ENCODE measurements at regions not wholly inside any gene's neighbourhood (a gene's known extent, or its start where the extent isn't known, plus 50 kb on each side); places are given as distances from the start of the nearest gene placed in this dataset.

GRCh38 chr2:10983711-10984110, 72.0 kb downstream of the KCNF1 start:
- no peak for DNase-seq (ENCODE audit: low spot score)
- H3K4me3 ChIP-seq = peak overlapping the region; percentile 52
- TF ChIP-seq, protein P1, sequence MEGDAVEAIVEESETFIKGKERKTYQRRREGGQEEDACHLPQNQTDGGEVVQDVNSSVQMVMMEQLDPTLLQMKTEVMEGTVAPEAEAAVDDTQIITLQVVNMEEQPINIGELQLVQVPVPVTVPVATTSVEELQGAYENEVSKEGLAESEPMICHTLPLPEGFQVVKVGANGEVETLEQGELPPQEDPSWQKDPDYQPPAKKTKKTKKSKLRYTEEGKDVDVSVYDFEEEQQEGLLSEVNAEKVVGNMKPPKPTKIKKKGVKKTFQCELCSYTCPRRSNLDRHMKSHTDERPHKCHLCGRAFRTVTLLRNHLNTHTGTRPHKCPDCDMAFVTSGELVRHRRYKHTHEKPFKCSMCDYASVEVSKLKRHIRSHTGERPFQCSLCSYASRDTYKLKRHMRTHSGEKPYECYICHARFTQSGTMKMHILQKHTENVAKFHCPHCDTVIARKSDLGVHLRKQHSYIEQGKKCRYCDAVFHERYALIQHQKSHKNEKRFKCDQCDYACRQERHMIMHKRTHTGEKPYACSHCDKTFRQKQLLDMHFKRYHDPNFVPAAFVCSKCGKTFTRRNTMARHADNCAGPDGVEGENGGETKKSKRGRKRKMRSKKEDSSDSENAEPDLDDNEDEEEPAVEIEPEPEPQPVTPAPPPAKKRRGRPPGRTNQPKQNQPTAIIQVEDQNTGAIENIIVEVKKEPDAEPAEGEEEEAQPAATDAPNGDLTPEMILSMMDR (IDR thresholded peaks at IDR 0.05) = no peak
- H3K27ac ChIP-seq = no peak overlapping the region

DNA sequence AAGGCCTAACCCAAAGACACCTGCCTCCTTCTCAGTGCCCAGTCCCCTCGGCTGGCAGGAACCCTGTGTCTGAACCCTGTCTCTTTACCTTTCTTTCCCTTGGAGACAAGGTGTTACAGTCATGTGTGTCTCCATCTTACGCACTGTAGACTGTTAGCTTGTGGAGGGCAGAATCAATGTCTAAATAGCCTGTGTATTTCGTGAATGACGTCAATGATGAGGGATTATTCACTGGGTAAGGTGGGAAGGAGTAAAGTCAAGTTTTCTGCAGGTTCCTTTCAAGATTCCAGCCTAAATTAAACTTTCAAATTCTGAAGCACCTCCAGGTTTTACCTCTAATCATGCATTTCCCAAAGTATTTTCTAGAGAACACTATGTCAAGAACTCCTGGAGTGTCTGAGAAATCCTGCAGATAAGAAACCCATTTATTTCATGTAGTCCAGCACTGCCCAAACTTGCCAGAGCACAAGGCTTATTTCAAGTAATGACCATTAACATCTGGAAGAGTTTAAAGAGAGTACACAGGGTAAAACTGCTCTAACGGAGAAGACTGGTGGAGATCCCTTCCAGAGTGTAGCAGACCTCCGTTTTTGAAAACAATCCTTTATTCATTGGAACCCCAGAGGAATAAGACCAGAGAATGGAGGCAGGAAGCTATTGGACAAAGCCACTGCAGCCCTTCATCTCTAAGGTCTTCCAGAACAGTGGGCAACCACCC, 72.8 kb downstream of the KCNF1 start:
- Histone ChIP-seq H3K27ac (no peak overlapping the region), H3K4me3 (no peak overlapping the region)
- TF ChIP-seq, protein P1 (IDR thresholded peaks at IDR 0.05) = no peak
- no peak for DNase-seq (ENCODE audit: low spot score)

GRCh38 chr2:10985260-10985659, 73.5 kb downstream of the KCNF1 start:
- no peak overlapping the region for H3K27ac ChIP-seq
- no peak for DNase-seq (ENCODE audit: low spot score)
- H3K4me3 ChIP-seq = no peak overlapping the region
- TF ChIP-seq, protein P1 (IDR thresholded peaks at IDR 0.05) = no peak

- Histone ChIP-seq H3K27ac (no peak overlapping the region), H3K4me3 (no peak overlapping the region)
- DNase-seq (ENCODE audit: low spot score) = no peak
- TF ChIP-seq, protein P1 (IDR thresholded peaks at IDR 0.05) = no peak
These were observed 74.3 kb downstream of the KCNF1 start for GRCh38 chr2:10985901-10986535.

DNA sequence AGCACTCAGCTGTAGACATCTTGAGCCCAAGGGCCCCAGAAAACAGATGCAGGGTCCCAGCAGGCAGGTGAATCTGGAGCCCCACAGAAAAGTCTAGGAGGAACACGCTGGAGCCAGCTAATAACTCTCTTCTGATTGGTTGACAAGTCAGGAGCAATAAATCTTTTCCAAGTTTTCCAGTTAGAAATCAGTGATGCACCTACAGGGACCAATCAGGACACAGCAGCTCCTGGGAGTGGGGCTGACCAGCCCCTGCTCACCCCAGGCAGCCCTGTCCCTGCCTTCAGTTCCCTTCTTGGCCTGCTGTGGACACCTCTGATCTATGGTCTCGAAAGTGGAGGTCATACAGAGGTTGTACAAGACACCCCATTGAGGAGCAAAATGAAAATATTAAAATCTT, 75.7 kb downstream of the KCNF1 start:
- no peak overlapping the region for H3K27ac ChIP-seq
- TF ChIP-seq, protein P1 (IDR thresholded peaks at IDR 0.05) = no peak
- H3K4me3 ChIP-seq = no peak overlapping the region
- no peak for DNase-seq (ENCODE audit: low spot score)

DNA sequence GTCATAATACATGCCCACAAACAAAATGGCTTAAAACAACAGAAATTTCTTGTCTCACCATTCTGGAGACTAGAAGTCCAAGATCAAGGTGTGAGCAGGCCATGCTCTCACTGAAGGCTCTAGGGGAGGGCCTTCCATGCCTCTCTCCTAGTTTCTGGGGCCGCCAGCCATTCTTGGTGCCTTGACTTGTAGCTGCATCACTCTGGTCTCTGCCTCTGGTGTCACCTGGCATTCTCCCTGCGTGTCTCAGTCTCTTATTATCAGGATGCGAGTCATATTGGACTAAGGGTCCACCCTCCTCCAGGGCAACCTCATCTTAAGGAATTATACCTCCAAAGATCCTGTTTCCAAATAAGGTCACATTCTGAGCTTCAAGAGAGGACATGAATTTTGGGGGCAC, 76.1 kb downstream of the KCNF1 start:
- no peak overlapping the region for H3K4me3 ChIP-seq
- TF ChIP-seq, protein P1 (IDR thresholded peaks at IDR 0.05) = no peak
- H3K27ac ChIP-seq = no peak overlapping the region
- no peak for DNase-seq (ENCODE audit: low spot score)

DNA sequence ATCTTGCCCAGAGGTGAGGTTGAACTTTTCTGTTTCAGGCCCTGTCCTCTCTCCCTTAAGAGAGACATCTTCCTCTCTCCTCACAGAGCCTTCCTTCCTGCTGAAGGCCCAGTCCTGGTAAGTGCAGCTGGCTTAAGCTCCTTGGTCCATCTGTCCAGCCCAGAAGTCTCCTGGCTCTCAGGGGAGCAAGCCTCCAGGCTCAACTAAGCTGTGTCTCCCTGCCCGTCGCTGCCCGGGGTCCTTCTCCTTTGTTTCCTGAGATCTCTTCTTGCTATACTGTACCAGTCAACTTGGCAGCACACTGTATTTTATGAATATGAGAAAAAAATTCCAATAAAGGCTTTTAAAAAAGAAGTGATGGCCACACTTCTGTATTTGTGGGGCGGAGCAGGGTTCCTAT, 77.4 kb downstream of the KCNF1 start:
- H3K27ac ChIP-seq = no peak overlapping the region
- TF ChIP-seq, protein P1 (IDR thresholded peaks at IDR 0.05) = no peak
- DNase-seq (ENCODE audit: low spot score) = no peak
- H3K4me3 ChIP-seq = no peak overlapping the region
